H1 (cell line): ENCODE measurements at regions not wholly inside any gene's neighbourhood (a gene's known extent, or its start where the extent isn't known, plus 50 kb on each side); places are given as distances from the start of the nearest gene placed in this dataset.

ENCODE experiments used
- CTCF ChIA-PET: fragments of 300-600 bp; sonication (Branson Sonifier 250); formaldehyde crosslinking; loops from one replicate; lab custom pipeline; 2021; ENCODE audit not compliant: partially characterized antibody; lab: Charles Lee
- POLR2A ChIA-PET: fragments of 300-600 bp; sonication (Branson Sonifier 250); formaldehyde crosslinking; loops from one replicate; lab custom pipeline; 2021; ENCODE audit warnings: inconsistent platforms; ENCODE audit not compliant: partially characterized antibody; lab: Charles Lee
- DNase-seq, 2 experiments: peaks; one replicate each; pipeline versions ENCODE4 v3.0.0 to v3.0.0-alpha.2; 2010 to 2022; ENCODE audit warnings: low spot score in 2 of 2, low read depth in 1 of 2, mixed read lengths in 1 of 2
- FAIRE-seq: peaks from 2 replicates; lab custom pipeline; 2011; peaks lifted over from hg19 to GRCh38; lab: Jason Lieb, UNC
- H2AFZ ChIP-seq: 2 replicates; pipeline ENCODE4 v1.8.1; 2012; ENCODE audit warnings: low read length, inconsistent platforms
- H2AK5ac ChIP-seq: 2 replicates; pipeline ENCODE4 v1.6.1; 2013; ENCODE audit warnings: low read depth, low read length
- H2BK120ac ChIP-seq: replicated peaks from 2 replicates; pipeline ENCODE3; 2013; ENCODE audit warnings: low read depth, low read length, inconsistent platforms
- H2BK12ac ChIP-seq: 2 replicates; pipeline ENCODE4 v1.6.1; 2013; ENCODE audit warnings: low read depth, low read length
- H2BK15ac ChIP-seq: 2 replicates; pipeline ENCODE4 v1.6.1; 2013; ENCODE audit warnings: low read length
- H2BK20ac ChIP-seq: 2 replicates; pipeline ENCODE4 v1.6.1; 2013; ENCODE audit warnings: low read length
- H2BK5ac ChIP-seq: 2 replicates; pipeline ENCODE4 v1.6.1; 2013; ENCODE audit warnings: low read depth, low read length
- H3K14ac ChIP-seq: 2 replicates; pipeline ENCODE4 v1.6.1; 2013; ENCODE audit warnings: inconsistent platforms; ENCODE audit not compliant: insufficient read length
- H3K18ac ChIP-seq: 2 replicates; pipeline ENCODE4 v1.6.1; 2013; ENCODE audit warnings: low read length; ENCODE audit errors: extremely low read depth
- H3K23ac ChIP-seq: 2 replicates; pipeline ENCODE4 v1.6.1; 2013; ENCODE audit warnings: inconsistent platforms; ENCODE audit not compliant: insufficient read length
- H3K23me2 ChIP-seq: 2 replicates; pipeline ENCODE4 v1.6.1; 2013; ENCODE audit warnings: low read depth, low read length
- H3K27ac ChIP-seq: 2 replicates; pipeline ENCODE4 v1.6.1; 2011; ENCODE audit warnings: low read depth, low read length, inconsistent platforms
- H3K27me3 ChIP-seq, 4 experiments: replicated peaks in 1 of 4; 1 replicate in 1 of 4; 2 replicates in 3 of 4; pipeline versions ENCODE4 v1.6.1 to v1.8.1; 2011 to 2013; ENCODE audit warnings: low read length in 3 of 4, mild to moderate bottlenecking in 3 of 4, inconsistent platforms in 2 of 4, mixed read lengths in 2 of 4, moderate library complexity in 1 of 4; ENCODE audit not compliant: control insufficient read depth in 3 of 4, insufficient read depth in 3 of 4; ENCODE audit errors: extremely low read depth in 1 of 4
- H3K36me3 ChIP-seq, 4 experiments: 2 replicates each; pipeline versions ENCODE4 v1.6.1 to v1.8.1; 2011 to 2013; ENCODE audit warnings: mild to moderate bottlenecking in 4 of 4, low read length in 3 of 4, moderate library complexity in 2 of 4, control low read depth in 1 of 4, inconsistent platforms in 1 of 4; ENCODE audit not compliant: insufficient read depth in 4 of 4, control insufficient read depth in 2 of 4
- H3K4ac ChIP-seq: replicated peaks from 2 replicates; pipeline ENCODE3; 2013; ENCODE audit warnings: low read length, low read depth, mixed read lengths, inconsistent platforms; ENCODE audit not compliant: insufficient read length
- H3K4me1 ChIP-seq, 4 experiments: replicated peaks in 1 of 4; 1 replicate in 1 of 4; 2 replicates in 3 of 4; pipeline versions ENCODE4 v1.6.1 to v1.8.1; 2011 to 2013; ENCODE audit warnings: low read length in 3 of 4, inconsistent platforms in 2 of 4, mixed read lengths in 1 of 4; ENCODE audit not compliant: insufficient read depth in 4 of 4, control insufficient read depth in 3 of 4
- H3K4me2 ChIP-seq, 2 experiments: 2 replicates each; pipeline versions ENCODE4 v1.6.1 to v1.8.1; 2011 to 2013; ENCODE audit warnings: low read depth in 2 of 2, low read length in 2 of 2, control low read depth in 1 of 2, inconsistent platforms in 1 of 2, mild to moderate bottlenecking in 1 of 2; ENCODE audit not compliant: insufficient read depth in 1 of 2
- H3K4me3 ChIP-seq, 4 experiments: fragments of 200-600, 300-600 bp in 1 of 4; sonication (generic), shearing (Covaris generic), sonication (Bioruptor Twin) in 1 of 4; 2 replicates each; pipeline versions ENCODE4 v1.5.1 to v1.8.1; 2011 to 2016; ENCODE audit warnings: low read length in 4 of 4, low read depth in 3 of 4, control low read depth in 2 of 4, inconsistent platforms in 2 of 4, mild to moderate bottlenecking in 2 of 4, mixed read lengths in 1 of 4, moderate library complexity in 1 of 4; ENCODE audit not compliant: insufficient read depth in 2 of 4; ENCODE audit errors: extremely low read depth in 1 of 4
- H3K56ac ChIP-seq: replicated peaks from 2 replicates; pipeline ENCODE3; 2013; ENCODE audit warnings: low read depth, mild to moderate bottlenecking, mixed read lengths, low read length, inconsistent platforms; ENCODE audit not compliant: insufficient read length
- H3K79me1 ChIP-seq: 2 replicates; pipeline ENCODE4 v1.6.1; 2013; ENCODE audit warnings: low read depth, low read length, control low read depth
- H3K79me2 ChIP-seq, 2 experiments: 2 replicates each; pipeline versions ENCODE4 v1.6.1 to v1.8.1; 2012 to 2013; ENCODE audit warnings: low read length in 2 of 2, mild to moderate bottlenecking in 2 of 2, inconsistent platforms in 1 of 2; ENCODE audit not compliant: insufficient read depth in 2 of 2, control insufficient read depth in 1 of 2
- H3K9ac ChIP-seq, 4 experiments: replicated peaks in 1 of 4; 1 replicate in 1 of 4; 2 replicates in 3 of 4; pipeline versions ENCODE4 v1.6.1 to v1.8.1; 2011 to 2013; ENCODE audit warnings: low read depth in 3 of 4, low read length in 3 of 4, control low read depth in 2 of 4, mild to moderate bottlenecking in 2 of 4, moderate library complexity in 2 of 4, inconsistent platforms in 1 of 4; ENCODE audit errors: extremely low read depth in 1 of 4
- H3K9me3 ChIP-seq, 2 experiments: 2 replicates each; pipeline versions ENCODE4 v1.6.1 to v1.8.1; 2012 to 2013; ENCODE audit warnings: mild to moderate bottlenecking in 2 of 2, moderate library complexity in 2 of 2, control low read depth in 1 of 2, inconsistent platforms in 1 of 2, low read depth in 1 of 2, low read length in 1 of 2, mixed read lengths in 1 of 2; ENCODE audit not compliant: insufficient read depth in 2 of 2
- H4K20me1 ChIP-seq, 2 experiments: replicated peaks in 1 of 2; 2 replicates each; pipeline versions ENCODE3 to v1.8.1; 2011 to 2013; ENCODE audit warnings: inconsistent platforms in 2 of 2, low read length in 2 of 2, mild to moderate bottlenecking in 1 of 2; ENCODE audit not compliant: insufficient read depth in 2 of 2, control insufficient read depth in 1 of 2
- H4K5ac ChIP-seq: 2 replicates; pipeline ENCODE4 v1.6.1; 2013; ENCODE audit warnings: low read length, low read depth, mixed read lengths, inconsistent platforms; ENCODE audit not compliant: insufficient read length
- H4K8ac ChIP-seq: 2 replicates; pipeline ENCODE4 v1.8.0; 2013; ENCODE audit warnings: mild to moderate bottlenecking, moderate library complexity, low read length, inconsistent platforms; ENCODE audit not compliant: insufficient read depth; ENCODE audit errors: extremely low read depth
- H4K91ac ChIP-seq: replicated peaks from 2 replicates; pipeline ENCODE3; 2013; ENCODE audit warnings: low read length, mixed read lengths, inconsistent platforms; ENCODE audit not compliant: insufficient read length
- SIX5 ChIP-seq: IDR thresholded peaks from 2 replicates; pipeline ENCODE4 v1.6.1; 2011; ENCODE audit warnings: mild to moderate bottlenecking, low read depth, low read length
- ZNF274 ChIP-seq: IDR thresholded peaks from 2 replicates; pipeline ENCODE4 v1.7.0; 2012; ENCODE audit warnings: low read length, borderline replicate concordance; ENCODE audit errors: extremely low read depth
- WGBS, 2 experiments: shearing (Covaris generic) in 1 of 2; methylation state at CpG; one replicate each; pipeline versions ENCODE4 v1.1.6 to v1.1.7; 2013 to 2015; ENCODE audit warnings: low lambda C conversion rate in 2 of 2, mixed read lengths in 2 of 2, inconsistent platforms in 1 of 2, low coverage in 1 of 2, missing lambda C conversion rate in 1 of 2; ENCODE audit not compliant: insufficient replicate concordance in 2 of 2, insufficient coverage in 1 of 2, insufficient read length in 1 of 2; ENCODE audit errors: extremely low coverage in 1 of 2, missing lambda C conversion rate in 1 of 2; 5-methylcytosine and 5-hydroxymethylcytosine counted together

GRCh38 chr5:163951069-163951468, 445.6 kb downstream of the MAT2B start:
- Histone ChIP-seq H3K27me3 (no peaks in the 10 kb centered on the region), H2BK120ac (no peak overlapping the region), H3K23me2 (no peaks in the 10 kb centered on the region), H3K4me2 (no peak overlapping the region), H3K79me2 (no peaks in the 10 kb centered on the region), H3K79me1 (no peaks in the 10 kb centered on the region), H3K14ac (no peak overlapping the region), H3K9ac (no peak overlapping the region), H3K4ac (no peak overlapping the region), H3K18ac (no peak overlapping the region), H2BK15ac (no peak overlapping the region), H4K20me1 (no peaks in the 10 kb centered on the region), H4K91ac (no peak overlapping the region), H2BK12ac (no peak overlapping the region), H3K36me3 (no peaks in the 10 kb centered on the region), H3K9me3 (no peaks in the 10 kb centered on the region), H2BK5ac (no peak overlapping the region), H4K5ac (no peak overlapping the region), H2AK5ac (no peak overlapping the region), H2AFZ (no peak overlapping the region; the same call in 1 of the 2 replicates), H3K4me1 (no peaks in the 10 kb centered on the region), H3K4me3 (no peak overlapping the region), H3K27ac (no peak overlapping the region), H4K8ac (no peak overlapping the region), H3K56ac (no peak overlapping the region), H3K23ac (no peak overlapping the region), H2BK20ac (no peak overlapping the region)
- TF ChIP-seq ZNF274 (no peak), SIX5 (no peak)
- 79% methylated on average over 4 of the region's 4 CpGs; no CpG with 5 or more reads in 1 of the 2 experiments for WGBS, 2 experiments
- no peak for FAIRE-seq
- DNase-seq, result no peak
- POLR2A ChIA-PET, result no interaction called here
- CTCF ChIA-PET, result no interaction called here
